GM18502 (cell line): ENCODE measurements at regions not wholly inside any gene's neighbourhood (a gene's known extent, or its start where the extent isn't known, plus 50 kb on each side); places are given as distances from the start of the nearest gene placed in this dataset.
"Not testable (repeated sequence)": the region's sequence is repeated elsewhere in the genome, so short reads cannot be mapped to it uniquely, and the experiment has no call there.

Experiments
- ATAC-seq: cut with Tn5 transposase; IDR thresholded peaks from one replicate; pipeline ENCODE4 v1.9.1; 2021; ENCODE audit warnings: mild to moderate bottlenecking; ENCODE audit not compliant: unreplicated experiment, poor library complexity

- no peak for ATAC-seq
These were observed 151.5 kb upstream of the ATXN1 start for GRCh38 chr6:16912756-16913155.

GRCh38 chr6:16911088-16911487 lies 149.8 kb upstream of the ATXN1 start:
- ATAC-seq, result no peak

- ATAC-seq, result no peak
These were observed 148.5 kb upstream of the ATXN1 start for GRCh38 chr6:16909658-16910360.

GRCh38 chr6:16907991-16908390 lies 146.7 kb upstream of the ATXN1 start:
- ATAC-seq, result no peak

GRCh38 chr6:16904957-16905356 lies 143.7 kb upstream of the ATXN1 start:
- ATAC-seq, result no peak

- ATAC-seq, result no peak
These were observed 142.2 kb upstream of the ATXN1 start for GRCh38 chr6:16903470-16903869.

GRCh38 chr6:16902502-16902901 lies 141.2 kb upstream of the ATXN1 start:
- no peak for ATAC-seq

GRCh38 chr6:16901782-16902181 lies 140.5 kb upstream of the ATXN1 start:
- ATAC-seq, result no peak

GRCh38 chr6:16901306-16901705 lies 140.0 kb upstream of the ATXN1 start:
- ATAC-seq, result no peak

- no peak for ATAC-seq
These were observed 137.6 kb upstream of the ATXN1 start for GRCh38 chr6:16898640-16899396.

- ATAC-seq, result no peak
These were observed 136.4 kb upstream of the ATXN1 start for GRCh38 chr6:16897669-16898068.

- ATAC-seq, result no peak
These were observed 133.0 kb upstream of the ATXN1 start for GRCh38 chr6:16894301-16894700.

GRCh38 chr6:16891110-16891509 lies 129.8 kb upstream of the ATXN1 start:
- ATAC-seq, result not testable (repeated sequence)

- ATAC-seq, result no peak
These were observed 124.3 kb upstream of the ATXN1 start for GRCh38 chr6:16885411-16886160.

GRCh38 chr6:16884526-16884925 lies 123.3 kb upstream of the ATXN1 start:
- no peak for ATAC-seq

- ATAC-seq, result no peak
These were observed 122.2 kb upstream of the ATXN1 start for GRCh38 chr6:16883414-16883813.

- no peak for ATAC-seq
These were observed 121.0 kb upstream of the ATXN1 start for GRCh38 chr6:16882230-16882629.

- not testable (repeated sequence) for ATAC-seq
These were observed 115.6 kb upstream of the ATXN1 start for GRCh38 chr6:16876852-16877251.

GRCh38 chr6:16876201-16876600 lies 114.9 kb upstream of the ATXN1 start:
- no peak for ATAC-seq

- ATAC-seq, result no peak
These were observed 112.4 kb upstream of the ATXN1 start for GRCh38 chr6:16873698-16874097.

GRCh38 chr6:16872543-16873235 lies 111.4 kb upstream of the ATXN1 start:
- no peak for ATAC-seq
